IMR-90 (cell line): ENCODE measurements at regions not wholly inside any gene's neighbourhood (a gene's known extent, or its start where the extent isn't known, plus 50 kb on each side); places are given as distances from the start of the nearest gene placed in this dataset.
A peak's percentile ranks its signal among the peaks of the same experiment; 100 is the strongest.

ENCODE experiments used
- ATAC-seq: fragments of 200-7000 bp; cut with Tn5 transposase; 2 replicates; pipeline ENCODE4 v1.9.1; 2020; ENCODE audit warnings: low read depth, mild to moderate bottlenecking, moderate library complexity
- BruUV-seq: library from RNA; stranded (reverse); fragments of 400-500 nt; replicated peaks from 2 replicates; lab custom pipeline; 2021; lab: Mats Ljungman, UMichigan
- CTCF ChIA-PET: fragments of 300-600 bp; formaldehyde crosslinking; extraction: SDS; loops from one replicate; lab custom pipeline; 2021; ENCODE audit warnings: antibody characterized with exemption; lab: Yijun Ruan, JAX
- POLR2A ChIA-PET: fragments of 300-600 bp; sonication (Branson Sonifier 250); formaldehyde crosslinking; loops from one replicate; lab custom pipeline; 2022; ENCODE audit warnings: antibody characterized with exemption; ENCODE audit not compliant: unreplicated experiment; lab: Charles Lee
- DNase-seq: peaks from one replicate; pipeline ENCODE4 v3.0.0; 2013
- H2AFZ ChIP-seq: replicated peaks from 2 replicates; pipeline ENCODE3; 2013; ENCODE audit warnings: low read length, mild to moderate bottlenecking; ENCODE audit not compliant: poor library complexity
- H2AK5ac ChIP-seq: 2 replicates; pipeline ENCODE4 v1.6.1; 2013; ENCODE audit warnings: low read depth, low read length, inconsistent platforms
- H2AK9ac ChIP-seq: replicated peaks from 2 replicates; pipeline ENCODE3; 2013; ENCODE audit warnings: mild to moderate bottlenecking, low read depth, low read length, moderate library complexity; ENCODE audit not compliant: poor library complexity
- H2BK120ac ChIP-seq: 2 replicates; pipeline ENCODE4 v1.6.1; 2013; ENCODE audit warnings: low read depth, low read length, inconsistent platforms
- H2BK15ac ChIP-seq: 3 replicates; pipeline ENCODE4 v1.6.1; 2013; ENCODE audit warnings: low read depth, low read length, inconsistent platforms
- H2BK20ac ChIP-seq: 2 replicates; pipeline ENCODE4 v1.6.1; 2013; ENCODE audit warnings: low read depth, mild to moderate bottlenecking, inconsistent platforms, low read length, moderate library complexity
- H2BK5ac ChIP-seq: 2 replicates; pipeline ENCODE4 v1.6.1; 2013; ENCODE audit warnings: mild to moderate bottlenecking, low read depth, low read length, inconsistent platforms; ENCODE audit not compliant: poor library complexity, severe bottlenecking
- H3K14ac ChIP-seq: replicated peaks from 2 replicates; pipeline ENCODE4 v1.6.1; 2013; ENCODE audit warnings: low read depth, low read length, inconsistent platforms
- H3K18ac ChIP-seq: 2 replicates; pipeline ENCODE4 v1.6.1; 2013; ENCODE audit warnings: low read depth, low read length, control low read depth
- H3K23ac ChIP-seq: 2 replicates; pipeline ENCODE4 v1.6.1; 2013; ENCODE audit warnings: low read depth, low read length, inconsistent platforms
- H3K27ac ChIP-seq: 2 replicates; pipeline ENCODE4 v1.5.1; 2013; ENCODE audit warnings: mild to moderate bottlenecking, control low read depth, low read length; ENCODE audit not compliant: insufficient read depth
- H3K27me3 ChIP-seq: 2 replicates; pipeline ENCODE4 v1.6.1; 2013; ENCODE audit warnings: low read length; ENCODE audit not compliant: control insufficient read depth, insufficient read depth
- H3K36me3 ChIP-seq: 2 replicates; pipeline ENCODE4 v1.6.1; 2013; ENCODE audit warnings: low read length, mixed read lengths; ENCODE audit not compliant: control insufficient read depth, insufficient read depth
- H3K4ac ChIP-seq: 2 replicates; pipeline ENCODE4 v1.6.1; 2013; ENCODE audit warnings: low read depth, low read length, inconsistent platforms
- H3K4me1 ChIP-seq: 2 replicates; pipeline ENCODE4 v1.6.1; 2013; ENCODE audit warnings: low read length, mixed read lengths; ENCODE audit not compliant: control insufficient read depth, insufficient read depth
- H3K4me2 ChIP-seq: 2 replicates; pipeline ENCODE4 v1.6.1; 2013; ENCODE audit warnings: low read depth, mild to moderate bottlenecking, control low read depth, low read length, moderate library complexity
- H3K4me3 ChIP-seq: 2 replicates; pipeline ENCODE4 v1.5.1; 2013; ENCODE audit warnings: low read depth, mild to moderate bottlenecking, control low read depth, low read length, moderate library complexity; ENCODE audit not compliant: insufficient read depth
- H3K56ac ChIP-seq: 2 replicates; pipeline ENCODE4 v1.6.1; 2013; ENCODE audit warnings: low read length, inconsistent platforms; ENCODE audit not compliant: insufficient read depth; ENCODE audit errors: extremely low read depth
- H3K79me1 ChIP-seq, 2 experiments: 2 replicates each; pipeline ENCODE4 v1.6.1; 2013; ENCODE audit warnings: low read length in 2 of 2, inconsistent platforms in 1 of 2, low read depth in 1 of 2
- H3K9ac ChIP-seq: 2 replicates; pipeline ENCODE4 v1.6.1; 2013; ENCODE audit warnings: low read depth, low read length, control low read depth
- H3K9me1 ChIP-seq: 2 replicates; pipeline ENCODE4 v1.6.1; 2013; ENCODE audit warnings: low read length, inconsistent platforms; ENCODE audit not compliant: insufficient read depth
- H3K9me3 ChIP-seq: 2 replicates; pipeline ENCODE4 v1.6.1; 2013; ENCODE audit warnings: low read length; ENCODE audit not compliant: control insufficient read depth, insufficient read depth
- H4K20me1 ChIP-seq: 2 replicates; pipeline ENCODE4 v1.6.1; 2013; ENCODE audit warnings: low read length, inconsistent platforms; ENCODE audit not compliant: insufficient read depth
- H4K5ac ChIP-seq: 2 replicates; pipeline ENCODE4 v1.6.1; 2013; ENCODE audit warnings: mild to moderate bottlenecking, low read depth, low read length, control low read depth
- H4K8ac ChIP-seq, 2 experiments: 2 replicates each; pipeline ENCODE4 v1.6.1; 2013; ENCODE audit warnings: low read depth in 2 of 2, low read length in 2 of 2, control low read depth in 1 of 2, inconsistent platforms in 1 of 2
- H4K91ac ChIP-seq: 2 replicates; pipeline ENCODE4 v1.6.1; 2013; ENCODE audit warnings: low read depth, low read length, inconsistent platforms; ENCODE audit not compliant: insufficient read depth
- WGBS, 2 experiments: methylation state at CpG; one replicate each; pipeline versions ENCODE4 v1.1.5 to v1.1.7; 2013; ENCODE audit warnings: missing lambda C conversion rate in 2 of 2; ENCODE audit not compliant: insufficient read length in 1 of 2; ENCODE audit errors: extremely low coverage in 2 of 2; 5-methylcytosine and 5-hydroxymethylcytosine counted together
- dilution Hi-C: fragments of 300-500 bp; cut with HindIII; formaldehyde crosslinking; loops from one replicate; pipeline ENCODE4 v1.14.3; 2018; ENCODE audit warnings: low sequenced_read_pairs; ENCODE audit not compliant: unreplicated experiment
- in situ Hi-C: fragments of 300-500 bp; cut with MboI; formaldehyde crosslinking; loops from 3 replicates; pipeline ENCODE4 v1.14.3; 2019; ENCODE audit warnings: low sequenced_read_pairs, inconsistent platforms, mixed read lengths
- intact Hi-C: fragments of 100-400 bp; cut with micrococcal nuclease; formaldehyde crosslinking; loops from 2 replicates; pipeline ENCODE4 v1.10.0; 2022
- TF ChIP-seq, protein P1 (sequence below): conservative IDR thresholded peaks from 2 replicates; pipeline ENCODE4 v1.5.1; 2012; ENCODE audit warnings: mild to moderate bottlenecking, low read depth, low read length, improper control_type of control experiment

- H3K79me1 ChIP-seq = no peaks in the 10 kb centered on the region
- H3K36me3 ChIP-seq = no peaks in the 10 kb centered on the region
- in situ Hi-C loops (no loop called here), intact Hi-C loops (no loop called here), dilution Hi-C loops (no loop called here)
- no peak overlapping the region for H2AK5ac ChIP-seq
- no peak overlapping the region for H3K14ac ChIP-seq
- no peak overlapping the region for H3K23ac ChIP-seq
- H3K18ac ChIP-seq = no peak overlapping the region
- no peak overlapping the region for H2BK20ac ChIP-seq
- no CpG with 5 or more reads among the region's 4 CpGs for WGBS, 2 experiments
- no peaks in the 10 kb centered on the region for H4K20me1 ChIP-seq
- POLR2A ChIA-PET = no interaction called here
- no peaks in the 10 kb centered on the region for H3K9me1 ChIP-seq
- no peak overlapping the region for H4K91ac ChIP-seq
- no peak overlapping the region for H2AK9ac ChIP-seq
- TF ChIP-seq, protein P1, sequence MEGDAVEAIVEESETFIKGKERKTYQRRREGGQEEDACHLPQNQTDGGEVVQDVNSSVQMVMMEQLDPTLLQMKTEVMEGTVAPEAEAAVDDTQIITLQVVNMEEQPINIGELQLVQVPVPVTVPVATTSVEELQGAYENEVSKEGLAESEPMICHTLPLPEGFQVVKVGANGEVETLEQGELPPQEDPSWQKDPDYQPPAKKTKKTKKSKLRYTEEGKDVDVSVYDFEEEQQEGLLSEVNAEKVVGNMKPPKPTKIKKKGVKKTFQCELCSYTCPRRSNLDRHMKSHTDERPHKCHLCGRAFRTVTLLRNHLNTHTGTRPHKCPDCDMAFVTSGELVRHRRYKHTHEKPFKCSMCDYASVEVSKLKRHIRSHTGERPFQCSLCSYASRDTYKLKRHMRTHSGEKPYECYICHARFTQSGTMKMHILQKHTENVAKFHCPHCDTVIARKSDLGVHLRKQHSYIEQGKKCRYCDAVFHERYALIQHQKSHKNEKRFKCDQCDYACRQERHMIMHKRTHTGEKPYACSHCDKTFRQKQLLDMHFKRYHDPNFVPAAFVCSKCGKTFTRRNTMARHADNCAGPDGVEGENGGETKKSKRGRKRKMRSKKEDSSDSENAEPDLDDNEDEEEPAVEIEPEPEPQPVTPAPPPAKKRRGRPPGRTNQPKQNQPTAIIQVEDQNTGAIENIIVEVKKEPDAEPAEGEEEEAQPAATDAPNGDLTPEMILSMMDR = no peak
- H3K27me3 ChIP-seq = no peaks in the 10 kb centered on the region
- H3K9me3 ChIP-seq = no peaks in the 10 kb centered on the region
- DNase-seq (peak; percentile 6), ATAC-seq (no peak; the same call in 1 of the 2 replicates)
- no peak overlapping the region for H4K5ac ChIP-seq
- H3K27ac ChIP-seq = no peak overlapping the region
- H3K4ac ChIP-seq = no peak overlapping the region
- no TSS peak for BruUV-seq
- H3K4me1 ChIP-seq = no peaks in the 10 kb centered on the region
- no peak overlapping the region for H3K56ac ChIP-seq
- no peak overlapping the region for H3K4me3 ChIP-seq
- H2AFZ ChIP-seq = no peak overlapping the region
- H3K4me2 ChIP-seq = no peak overlapping the region
- no peak overlapping the region for H3K9ac ChIP-seq
- H2BK5ac ChIP-seq = no peak overlapping the region
- H2BK15ac ChIP-seq = no peak overlapping the region
- CTCF ChIA-PET = interaction anchor here (0.7 to 0.9 kb wide), 2 partner anchors 12 to 647 kb away, joined by 3 read pairs; no protein-coding TSS in a partner anchor
- H2BK120ac ChIP-seq = no peak overlapping the region
- H4K8ac ChIP-seq = no peak overlapping the region
Measured at GRCh38 chr1:99438656-99439230, 174.5 kb downstream of the PLPPR4 start.
